Common myeloid progenitor, CD34-positive (primary cell): ENCODE measurements at regions not wholly inside any gene's neighbourhood (a gene's known extent, or its start where the extent isn't known, plus 50 kb on each side); places are given as distances from the start of the nearest gene placed in this dataset.
"Not testable (repeated sequence)": the region's sequence is repeated elsewhere in the genome, so short reads cannot be mapped to it uniquely, and the experiment has no call there.

Source experiments
- CTCF ChIA-PET: fragments of 350-600 bp; sonication (Branson Sonifier 250); formaldehyde crosslinking; loops from one replicate; lab custom pipeline; 2021; ENCODE audit warnings: antibody characterized with exemption; lab: Charles Lee
- POLR2A ChIA-PET: fragments of 350-600 bp; sonication (Branson Sonifier 250); formaldehyde crosslinking; loops from one replicate; lab custom pipeline; 2021; ENCODE audit warnings: antibody characterized with exemption; lab: Charles Lee
- DNase-seq, 3 donors: peaks; one replicate each; pipeline versions ENCODE4 v3.0.0 to v3.0.0-alpha.2; 2013
- H3K27ac ChIP-seq, 2 experiments: 1 replicate in 1 of 2; 2 replicates in 1 of 2; pipeline ENCODE4 v1.7.0; 2013; ENCODE audit warnings: inconsistent platforms in 2 of 2, low read length in 2 of 2, mild to moderate bottlenecking in 2 of 2, low read depth in 1 of 2, moderate library complexity in 1 of 2; ENCODE audit not compliant: severe bottlenecking in 2 of 2, insufficient read depth in 1 of 2, poor library complexity in 1 of 2
- H3K27me3 ChIP-seq, 5 experiments: replicated peaks in 2 of 5; 1 replicate in 3 of 5; 2 replicates in 2 of 5; pipeline versions ENCODE4 v1.6.1 to v1.7.0; 2013; ENCODE audit warnings: low read length in 4 of 5, mild to moderate bottlenecking in 2 of 5, moderate library complexity in 2 of 5, inconsistent platforms in 1 of 5; ENCODE audit not compliant: insufficient read depth in 5 of 5, control insufficient read depth in 4 of 5
- H3K36me3 ChIP-seq, 4 experiments: 1 replicate in 2 of 4; 2 replicates in 2 of 4; pipeline versions ENCODE4 v1.6.1 to v1.7.0; 2013; ENCODE audit warnings: low read length in 3 of 4, control low read depth in 1 of 4, mild to moderate bottlenecking in 1 of 4; ENCODE audit not compliant: control insufficient read depth in 4 of 4, insufficient read depth in 4 of 4
- H3K4me1 ChIP-seq, 4 experiments: 1 replicate in 3 of 4; 2 replicates in 1 of 4; pipeline versions ENCODE4 v1.6.1 to v1.7.1; 2013; ENCODE audit warnings: low read length in 3 of 4, mild to moderate bottlenecking in 3 of 4, control low read depth in 1 of 4, inconsistent platforms in 1 of 4, moderate library complexity in 1 of 4; ENCODE audit not compliant: control insufficient read depth in 4 of 4, insufficient read depth in 4 of 4; ENCODE audit errors: control extremely low read depth in 1 of 4
- H3K4me3 ChIP-seq, 7 experiments: 1 replicate in 4 of 7; 2 replicates in 3 of 7; pipeline versions ENCODE4 v1.5.1 to v1.7.0; 2013; ENCODE audit warnings: mild to moderate bottlenecking in 7 of 7, low read length in 6 of 7, moderate library complexity in 6 of 7, inconsistent platforms in 2 of 7, low read depth in 2 of 7, control low read depth in 1 of 7; ENCODE audit not compliant: insufficient read depth in 4 of 7, control insufficient read depth in 1 of 7; ENCODE audit errors: extremely low read depth in 1 of 7
- H3K9me3 ChIP-seq, 5 experiments: 1 replicate in 4 of 5; 2 replicates in 1 of 5; pipeline versions ENCODE4 v1.6.1 to v1.7.1; 2013; ENCODE audit warnings: low read length in 4 of 5, mild to moderate bottlenecking in 2 of 5, inconsistent platforms in 1 of 5, low read depth in 1 of 5, moderate library complexity in 1 of 5; ENCODE audit not compliant: control insufficient read depth in 4 of 5, insufficient read depth in 2 of 5; ENCODE audit errors: control extremely low read depth in 1 of 5
- WGBS: methylation state at CpG from one replicate; pipeline ENCODE4 v1.1.5; 2013; ENCODE audit not compliant: insufficient coverage; 5-methylcytosine and 5-hydroxymethylcytosine counted together

- ChIA-PET POLR2A (no interaction called here), CTCF (no interaction called here)
- 98% methylated on average over 3 of the region's 3 CpGs for WGBS
- DNase-seq: no peak
- Histone ChIP-seq H3K4me1 (no peaks in the 10 kb centered on the region), H3K4me3 (no peak overlapping the region), H3K27me3 (no peaks in the 10 kb centered on the region), H3K36me3 (no peaks in the 10 kb centered on the region), H3K27ac (no peak overlapping the region), H3K9me3 (peaks cover 0 to 4% (median 0%) of the 10 kb centered on the region in 5 experiments)
Measured at GRCh38 chr6:140385679-140386078, 1011.2 kb upstream of the CITED2 start.

GRCh38 chr6:140382355-140382754 lies 1007.9 kb upstream of the CITED2 start:
- no peaks in the 10 kb centered on the region for H3K27me3 ChIP-seq
- H3K27ac ChIP-seq: no peak overlapping the region
- H3K4me3 ChIP-seq: no peak overlapping the region
- no peak for DNase-seq
- no peaks in the 10 kb centered on the region for H3K36me3 ChIP-seq
- CTCF ChIA-PET: no interaction called here
- POLR2A ChIA-PET: no interaction called here
- peaks cover 0 to 4% (median 1%) of the 10 kb centered on the region in 5 experiments for H3K9me3 ChIP-seq
- 100% methylated on average over 1 of the region's 2 CpGs for WGBS
- H3K4me1 ChIP-seq: no peaks in the 10 kb centered on the region

- Histone ChIP-seq H3K9me3 (peaks cover 0 to 4% (median 1%) of the 10 kb centered on the region in 5 experiments), H3K4me3 (no peak overlapping the region), H3K27ac (no peak overlapping the region), H3K36me3 (no peaks in the 10 kb centered on the region), H3K4me1 (no peaks in the 10 kb centered on the region), H3K27me3 (no peaks in the 10 kb centered on the region)
- ChIA-PET CTCF (no interaction called here), POLR2A (no interaction called here)
- no peak for DNase-seq
- 100% methylated on average over 3 of the region's 3 CpGs for WGBS
Measured at GRCh38 chr6:140380427-140381218, 1006.2 kb upstream of the CITED2 start.

GRCh38 chr6:140379919-140380318 lies 1005.5 kb upstream of the CITED2 start:
- CTCF ChIA-PET: no interaction called here
- no peaks in the 10 kb centered on the region for H3K36me3 ChIP-seq
- no peak overlapping the region for H3K4me3 ChIP-seq
- H3K9me3 ChIP-seq: peaks cover 0 to 2% (median 1%) of the 10 kb centered on the region in 5 experiments
- no CpG with 5 or more reads among the region's 2 CpGs for WGBS
- no peak for DNase-seq
- no peaks in the 10 kb centered on the region for H3K27me3 ChIP-seq
- H3K27ac ChIP-seq: no peak overlapping the region
- POLR2A ChIA-PET: no interaction called here
- H3K4me1 ChIP-seq: no peaks in the 10 kb centered on the region

- H3K27me3 ChIP-seq: no peaks in the 10 kb centered on the region
- H3K4me3 ChIP-seq: no peak overlapping the region
- CTCF ChIA-PET: no interaction called here
- DNase-seq: no peak
- H3K36me3 ChIP-seq: no peaks in the 10 kb centered on the region
- H3K4me1 ChIP-seq: peaks cover 0 to 11% (median 4%) of the 10 kb centered on the region in 4 experiments
- POLR2A ChIA-PET: no interaction called here
- no peak overlapping the region for H3K27ac ChIP-seq
- H3K9me3 ChIP-seq: peaks cover 0 to 1% (median 0%) of the 10 kb centered on the region in 5 experiments
Measured at GRCh38 chr6:140376209-140376608, 1001.8 kb upstream of the CITED2 start.

- H3K36me3 ChIP-seq, H3K27ac ChIP-seq, CTCF ChIA-PET, H3K9me3 ChIP-seq, H3K27me3 ChIP-seq, H3K4me3 ChIP-seq, POLR2A ChIA-PET, DNase-seq: not testable (repeated sequence)
- WGBS: 96% methylated on average over 9 of the region's 24 CpGs
- peaks cover 0 to 12% (median 6%) of the 10 kb centered on the region in 4 experiments for H3K4me1 ChIP-seq
Measured at GRCh38 chr6:140373728-140374127, 999.3 kb upstream of the CITED2 start.

- POLR2A ChIA-PET: no interaction called here
- DNase-seq: peak in 2 of 3 donors; percentile 3 to 5
- Histone ChIP-seq H3K4me3 (no peak overlapping the region), H3K27me3 (no peaks in the 10 kb centered on the region), H3K36me3 (no peaks in the 10 kb centered on the region), H3K4me1 (peaks cover 0 to 12% (median 6%) of the 10 kb centered on the region in 4 experiments), H3K27ac (peak overlapping the region in 1 of 2 experiments; percentile 28), H3K9me3 (peaks cover 0 to 1% (median 0%) of the 10 kb centered on the region in 5 experiments)
- WGBS: 100% methylated on average over 1 of the region's 4 CpGs
- CTCF ChIA-PET: no interaction called here
Measured at GRCh38 chr6:140372064-140372463, 997.6 kb upstream of the CITED2 start.
